ENCODE measurements at regions not wholly inside any gene's neighbourhood (a gene's known extent, or its start where the extent isn't known, plus 50 kb on each side); places are given as distances from the start of the nearest gene placed in this dataset.

- no peaks in the 10 kb centered on the region for H3K4me1 ChIP-seq (ENCODE audit: control insufficient read depth, insufficient read depth, low read length)
- TF ChIP-seq TCF7L2 (IDR thresholded peaks at IDR 0.05; ENCODE audit: low read depth, low read length) (no peak), REST (IDR thresholded peaks at IDR 0.05; ENCODE audit: insufficient read depth in 1 of 2, low read depth in 2 of 2, low read length in 1 of 2) (no peak), SIN3A (IDR thresholded peaks at IDR 0.05; ENCODE audit: borderline replicate concordance, insufficient read depth, low read depth, low read length) (no peak), POLR2AphosphoS5 (IDR thresholded peaks at IDR 0.05; ENCODE audit: low read depth, low read length) (no peak), CTCF (IDR thresholded peaks at IDR 0.05) (no peak)
- POLR2A ChIA-PET: no interaction called here
- H3K27me3 ChIP-seq (ENCODE audit: control insufficient read depth, insufficient read depth, low read length): no peaks in the 10 kb centered on the region
- in situ Hi-C loops (cut with HindIII; ENCODE audit: low pct_unique_long_range_greater_than_20kb, low sequenced_read_pairs): no loop called here
- BruUV-seq (replicated peaks): no TSS peak
- no peaks in the 10 kb centered on the region for H3K9me3 ChIP-seq (ENCODE audit: control insufficient read depth, insufficient read depth, low read depth, low read length)
- DNase-seq (ENCODE audit: low read depth, low spot score): no peak
- CTCF ChIA-PET: no interaction called here
- H3K36me3 ChIP-seq (ENCODE audit: control insufficient read depth, insufficient read depth, low read length): no peaks in the 10 kb centered on the region
- ATAC-seq: no peak
- no peak overlapping the region for H3K4me3 ChIP-seq (ENCODE audit: low read depth in 2 of 2, low read length in 2 of 2)
- intact Hi-C loops (cut with micrococcal nuclease; ENCODE audit: unreplicated experiment): no loop called here
- no peak overlapping the region for H3K27ac ChIP-seq (ENCODE audit: low read length)
These were observed 789.6 kb downstream of the KCTD16 start for GRCh38 chr5:144960296-144960695.

- Histone ChIP-seq H3K4me1 (ENCODE audit: control insufficient read depth, insufficient read depth, low read length) (no peaks in the 10 kb centered on the region), H3K27me3 (ENCODE audit: control insufficient read depth, insufficient read depth, low read length) (no peaks in the 10 kb centered on the region), H3K27ac (ENCODE audit: low read length) (no peak overlapping the region), H3K36me3 (ENCODE audit: control insufficient read depth, insufficient read depth, low read length) (no peaks in the 10 kb centered on the region), H3K4me3 (ENCODE audit: low read depth in 2 of 2, low read length in 2 of 2) (no peak overlapping the region), H3K9me3 (ENCODE audit: control insufficient read depth, insufficient read depth, low read depth, low read length) (no peaks in the 10 kb centered on the region)
- no TSS peak for BruUV-seq (replicated peaks)
- intact Hi-C loops (cut with micrococcal nuclease; ENCODE audit: unreplicated experiment): no loop called here
- ChIA-PET CTCF (no interaction called here), POLR2A (no interaction called here)
- ATAC-seq (no peak), DNase-seq (ENCODE audit: low read depth, low spot score) (no peak)
- in situ Hi-C loops (cut with HindIII; ENCODE audit: low pct_unique_long_range_greater_than_20kb, low sequenced_read_pairs): no loop called here
- no peak for TF ChIP-seq REST (IDR thresholded peaks at IDR 0.05; ENCODE audit: insufficient read depth in 1 of 2, low read depth in 2 of 2, low read length in 1 of 2)
- no peak for TF ChIP-seq SIN3A (IDR thresholded peaks at IDR 0.05; ENCODE audit: borderline replicate concordance, insufficient read depth, low read depth, low read length)
- TF ChIP-seq CTCF (IDR thresholded peaks at IDR 0.05): no peak
- TF ChIP-seq TCF7L2 (IDR thresholded peaks at IDR 0.05; ENCODE audit: low read depth, low read length): no peak
- TF ChIP-seq POLR2AphosphoS5 (IDR thresholded peaks at IDR 0.05; ENCODE audit: low read depth, low read length): no peak
These were observed 787.3 kb downstream of the KCTD16 start for GRCh38 chr5:144958002-144958401.
